HUES48 (cell line): ENCODE measurements at regions not wholly inside any gene's neighbourhood (a gene's known extent, or its start where the extent isn't known, plus 50 kb on each side); places are given as distances from the start of the nearest gene placed in this dataset.
"Not testable (repeated sequence)": the region's sequence is repeated elsewhere in the genome, so short reads cannot be mapped to it uniquely, and the experiment has no call there.

Experiments
- H3K27ac ChIP-seq: one replicate; pipeline ENCODE4 v1.7.0; 2013; ENCODE audit warnings: low read depth, low read length, inconsistent platforms
- H3K27me3 ChIP-seq: 2 replicates; pipeline ENCODE4 v1.6.1; 2013; ENCODE audit warnings: mild to moderate bottlenecking, low read length; ENCODE audit not compliant: control insufficient read depth, insufficient read depth
- H3K36me3 ChIP-seq: 2 replicates; pipeline ENCODE4 v1.6.1; 2013; ENCODE audit warnings: low read length; ENCODE audit not compliant: control insufficient read depth, insufficient read depth
- H3K4me1 ChIP-seq: 2 replicates; pipeline ENCODE4 v1.6.1; 2013; ENCODE audit warnings: mild to moderate bottlenecking, low read length; ENCODE audit not compliant: control insufficient read depth, insufficient read depth
- H3K4me3 ChIP-seq: 2 replicates; pipeline ENCODE4 v1.5.1; 2013; ENCODE audit warnings: mild to moderate bottlenecking, low read depth, low read length
- H3K9ac ChIP-seq: 2 replicates; pipeline ENCODE4 v1.6.1; 2013; ENCODE audit warnings: mild to moderate bottlenecking, low read depth, low read length, moderate library complexity
- H3K9me3 ChIP-seq: 2 replicates; pipeline ENCODE4 v1.6.1; 2013; ENCODE audit warnings: low read length; ENCODE audit not compliant: control insufficient read depth, insufficient read depth

- Histone ChIP-seq H3K27me3 (no peaks in the 10 kb centered on the region), H3K4me3 (no peak overlapping the region), H3K9ac (no peak overlapping the region), H3K4me1 (no peaks in the 10 kb centered on the region), H3K27ac (no peak overlapping the region), H3K9me3 (no peaks in the 10 kb centered on the region), H3K36me3 (no peaks in the 10 kb centered on the region)
Measured at GRCh38 chr10:63052083-63052482, 81.0 kb upstream of the NRBF2 start.

- Histone ChIP-seq H3K9ac (no peak overlapping the region), H3K9me3 (no peaks in the 10 kb centered on the region), H3K27me3 (no peaks in the 10 kb centered on the region), H3K27ac (no peak overlapping the region), H3K4me1 (no peaks in the 10 kb centered on the region), H3K36me3 (no peaks in the 10 kb centered on the region), H3K4me3 (no peak overlapping the region)
Measured at GRCh38 chr10:63042256-63042655, 90.9 kb upstream of the NRBF2 start.

GRCh38 chr10:63033616-63034185 is 99.4 kb upstream of the NRBF2 start:
- H3K27ac ChIP-seq, H3K36me3 ChIP-seq: not testable (repeated sequence)

GRCh38 chr10:63030536-63030935 is 102.6 kb upstream of the NRBF2 start:
- no peaks in the 10 kb centered on the region for H3K36me3 ChIP-seq
- H3K27me3 ChIP-seq: no peaks in the 10 kb centered on the region
- no peak overlapping the region for H3K4me3 ChIP-seq
- no peak overlapping the region for H3K27ac ChIP-seq
- no peaks in the 10 kb centered on the region for H3K4me1 ChIP-seq
- no peaks in the 10 kb centered on the region for H3K9me3 ChIP-seq
- no peak overlapping the region for H3K9ac ChIP-seq

More at GRCh38 chr10:63033616-63034185, 99.4 kb upstream of the NRBF2 start:
- not testable (repeated sequence) for H3K4me3 ChIP-seq, H3K9ac ChIP-seq, H3K27me3 ChIP-seq, H3K4me1 ChIP-seq, H3K9me3 ChIP-seq

- Histone ChIP-seq H3K36me3 (no peaks in the 10 kb centered on the region), H3K9ac (no peak overlapping the region), H3K27ac (no peak overlapping the region), H3K4me3 (no peak overlapping the region), H3K4me1 (no peaks in the 10 kb centered on the region), H3K9me3 (no peaks in the 10 kb centered on the region), H3K27me3 (no peaks in the 10 kb centered on the region)
Measured at GRCh38 chr10:63027531-63027930, 105.6 kb upstream of the NRBF2 start.

- Histone ChIP-seq H3K9me3 (no peaks in the 10 kb centered on the region), H3K4me1 (no peaks in the 10 kb centered on the region), H3K36me3 (no peaks in the 10 kb centered on the region), H3K4me3 (no peak overlapping the region), H3K9ac (no peak overlapping the region), H3K27ac (no peak overlapping the region), H3K27me3 (no peaks in the 10 kb centered on the region)
Measured at GRCh38 chr10:63021225-63021624, 111.9 kb upstream of the NRBF2 start.

- Histone ChIP-seq H3K36me3 (no peaks in the 10 kb centered on the region), H3K27ac (no peak overlapping the region), H3K4me1 (no peaks in the 10 kb centered on the region), H3K9me3 (no peaks in the 10 kb centered on the region), H3K27me3 (no peaks in the 10 kb centered on the region), H3K9ac (no peak overlapping the region), H3K4me3 (no peak overlapping the region)
Measured at GRCh38 chr10:63013755-63014154, 119.4 kb upstream of the NRBF2 start.

GRCh38 chr10:63012623-63013022 is 120.5 kb upstream of the NRBF2 start:
- H3K9ac ChIP-seq: no peak overlapping the region
- H3K4me1 ChIP-seq: no peaks in the 10 kb centered on the region
- H3K9me3 ChIP-seq: no peaks in the 10 kb centered on the region
- no peaks in the 10 kb centered on the region for H3K36me3 ChIP-seq
- H3K4me3 ChIP-seq: no peak overlapping the region
- H3K27ac ChIP-seq: no peak overlapping the region
- no peaks in the 10 kb centered on the region for H3K27me3 ChIP-seq

- no peak overlapping the region for H3K27ac ChIP-seq
- H3K4me3 ChIP-seq: no peak overlapping the region
- no peaks in the 10 kb centered on the region for H3K36me3 ChIP-seq
- no peaks in the 10 kb centered on the region for H3K27me3 ChIP-seq
- H3K9me3 ChIP-seq: no peaks in the 10 kb centered on the region
- no peaks in the 10 kb centered on the region for H3K4me1 ChIP-seq
- no peak overlapping the region for H3K9ac ChIP-seq
Measured at GRCh38 chr10:63010203-63010602, 122.9 kb upstream of the NRBF2 start.

GRCh38 chr10:63008491-63008890 is 124.6 kb upstream of the NRBF2 start:
- H3K4me3 ChIP-seq: no peak overlapping the region
- H3K36me3 ChIP-seq: no peaks in the 10 kb centered on the region
- H3K4me1 ChIP-seq: no peaks in the 10 kb centered on the region
- no peak overlapping the region for H3K9ac ChIP-seq
- no peaks in the 10 kb centered on the region for H3K27me3 ChIP-seq
- no peak overlapping the region for H3K27ac ChIP-seq
- no peaks in the 10 kb centered on the region for H3K9me3 ChIP-seq

- H3K4me3 ChIP-seq: no peak overlapping the region
- no peaks in the 10 kb centered on the region for H3K27me3 ChIP-seq
Measured at GRCh38 chr10:63007112-63007511, 126.0 kb upstream of the NRBF2 start.

GRCh38 chr10:63005246-63005645 is 127.9 kb upstream of the NRBF2 start:
- H3K27me3 ChIP-seq: no peaks in the 10 kb centered on the region
- no peaks in the 10 kb centered on the region for H3K36me3 ChIP-seq
- no peak overlapping the region for H3K27ac ChIP-seq
- H3K4me3 ChIP-seq: no peak overlapping the region
- no peak overlapping the region for H3K9ac ChIP-seq
- H3K9me3 ChIP-seq: no peaks in the 10 kb centered on the region
- no peaks in the 10 kb centered on the region for H3K4me1 ChIP-seq

More at GRCh38 chr10:63007112-63007511, 126.0 kb upstream of the NRBF2 start:
- Histone ChIP-seq H3K4me1 (no peaks in the 10 kb centered on the region), H3K9ac (no peak overlapping the region), H3K9me3 (no peaks in the 10 kb centered on the region), H3K27ac (no peak overlapping the region), H3K36me3 (no peaks in the 10 kb centered on the region)
